ENCODE measurements at regions not wholly inside any gene's neighbourhood (a gene's known extent, or its start where the extent isn't known, plus 50 kb on each side); places are given as distances from the start of the nearest gene placed in this dataset.
"Not testable (repeated sequence)": the region's sequence is repeated elsewhere in the genome, so short reads cannot be mapped to it uniquely, and the experiment has no call there.

GRCh38 chr4:34335556-34335955 lies 1908.8 kb downstream of the ARAP2 start:
- not testable (repeated sequence) for DNase-seq

- no peak for DNase-seq
Measured at GRCh38 chr4:34362654-34363053, 1881.7 kb downstream of the ARAP2 start.

DNA sequence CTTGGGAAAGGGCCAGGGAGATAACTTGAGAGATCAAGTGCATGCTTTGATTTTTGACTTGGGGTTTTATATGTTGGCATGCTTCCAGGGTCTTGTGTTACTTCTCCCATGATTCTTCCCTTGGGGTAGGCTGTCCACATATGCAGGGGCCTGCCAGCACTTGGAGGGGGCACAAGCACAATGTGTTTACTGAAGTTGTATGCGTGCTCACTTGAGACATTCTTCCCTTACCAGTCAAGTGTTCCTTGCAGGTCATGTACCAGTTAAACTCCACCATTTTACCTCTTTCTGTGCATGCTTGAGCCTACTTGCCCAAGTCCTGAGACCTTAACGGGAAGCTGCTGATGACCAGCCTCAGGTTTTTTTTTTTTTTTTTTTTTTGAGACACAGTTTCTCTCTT lies 1880.5 kb downstream of the ARAP2 start:
- no peak for DNase-seq

GRCh38 chr4:34365946-34366345 lies 1878.4 kb downstream of the ARAP2 start:
- no peak for DNase-seq

DNA sequence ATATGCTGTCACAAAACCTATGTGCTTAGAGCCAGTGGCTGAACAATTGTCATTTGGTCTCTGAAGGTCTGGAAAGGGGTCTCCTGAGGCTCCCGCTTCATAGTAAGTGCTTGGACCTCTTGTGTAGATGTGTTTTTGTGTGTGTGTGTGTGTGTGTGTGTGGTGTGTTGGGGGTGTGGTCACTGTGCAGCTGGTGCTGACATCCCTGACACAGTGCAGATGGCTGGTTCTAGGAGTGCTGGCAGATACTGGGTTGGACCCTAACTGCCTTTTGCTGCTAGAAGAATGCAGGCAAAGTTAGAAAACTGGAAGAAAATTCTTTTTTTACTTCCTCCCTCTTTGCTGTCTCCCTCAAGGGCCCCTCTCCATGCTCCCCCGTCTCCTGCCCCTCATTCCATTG lies 1872.6 kb downstream of the ARAP2 start:
- no peak for DNase-seq

DNA sequence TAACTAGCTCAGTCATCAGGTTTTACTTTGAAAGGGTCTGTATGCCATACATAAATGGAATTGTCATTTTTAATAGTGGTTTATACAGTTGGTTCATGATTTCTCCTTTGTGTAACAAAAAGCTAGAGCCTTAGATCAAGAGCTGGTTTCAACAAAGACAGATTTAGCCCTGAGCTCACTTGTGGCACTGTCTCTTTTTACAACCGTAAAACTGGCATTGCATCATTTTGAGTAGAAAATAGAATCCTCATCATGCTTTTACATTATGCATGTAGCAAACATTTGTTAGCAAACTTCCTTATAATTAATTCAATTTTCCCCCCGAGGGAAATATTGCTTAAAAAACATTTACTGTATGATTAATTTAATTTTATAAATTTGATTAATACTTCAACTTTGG lies 1871.5 kb downstream of the ARAP2 start:
- no peak for DNase-seq

- DNase-seq = no peak
Measured at GRCh38 chr4:34373456-34373855, 1870.9 kb downstream of the ARAP2 start.

GRCh38 chr4:34412233-34412632 lies 1832.1 kb downstream of the ARAP2 start:
- DNase-seq = no peak

DNA sequence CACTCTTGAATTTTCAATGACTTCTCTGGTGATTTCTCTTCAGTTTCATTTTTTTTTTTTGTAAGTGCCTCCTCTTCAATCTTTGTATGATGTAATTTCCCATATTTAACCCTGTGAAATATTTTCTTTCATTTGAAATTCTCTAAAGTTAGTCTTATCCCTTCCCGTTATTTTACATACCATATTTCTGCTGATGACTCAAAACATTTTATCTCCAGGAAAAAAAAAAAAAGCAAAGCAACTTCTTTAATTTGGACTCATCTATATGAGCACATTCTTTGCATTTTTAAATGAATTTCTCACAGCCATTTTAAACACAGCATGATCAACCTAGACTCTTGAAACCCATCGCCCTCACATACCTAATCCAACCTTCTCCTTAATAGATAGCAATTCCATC lies 1831.4 kb downstream of the ARAP2 start:
- DNase-seq = no peak

DNA sequence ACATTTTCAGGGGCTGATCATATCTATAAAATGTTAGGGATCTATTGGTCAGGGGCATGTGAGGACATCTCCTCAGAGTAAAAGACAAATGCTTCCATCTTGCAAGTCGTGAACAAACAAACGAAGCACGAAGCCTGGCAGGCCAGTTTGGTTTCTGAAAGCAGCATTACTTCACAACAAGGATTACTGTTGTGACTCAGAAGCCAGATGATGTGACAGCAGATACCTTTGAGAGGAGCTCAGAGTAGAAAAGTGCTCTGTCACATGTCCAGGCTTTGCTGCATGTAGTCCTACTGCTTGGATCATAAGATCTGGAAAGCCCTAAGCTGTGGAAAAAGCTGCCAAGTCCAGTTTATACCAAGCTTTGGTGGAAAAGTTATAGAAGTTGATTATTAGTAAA lies 1827.2 kb downstream of the ARAP2 start:
- DNase-seq = no peak

DNA sequence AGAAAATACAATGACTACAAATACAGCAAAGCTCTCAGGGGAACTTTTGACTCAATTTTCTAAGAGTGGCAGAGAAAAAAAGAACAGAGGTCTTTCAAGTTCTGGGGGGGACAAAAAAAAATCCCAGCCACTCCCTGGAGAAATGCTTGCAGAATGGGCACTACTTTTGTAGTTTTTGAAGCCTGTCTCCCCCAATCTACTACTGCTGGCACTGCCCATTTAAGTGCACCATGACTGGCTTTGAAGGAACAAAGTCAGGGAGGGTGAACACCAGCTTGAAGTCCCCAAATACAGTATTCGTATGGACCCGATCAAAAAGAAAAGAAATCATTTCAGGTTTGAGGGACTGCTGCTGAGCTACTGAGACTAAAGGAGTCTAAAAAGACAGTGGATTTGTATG lies 1824.4 kb downstream of the ARAP2 start:
- DNase-seq = no peak

- no peak for DNase-seq
Measured at GRCh38 chr4:34422472-34423175, 1821.7 kb downstream of the ARAP2 start.

- no peak for DNase-seq
Measured at GRCh38 chr4:34432706-34433105, 1811.6 kb downstream of the ARAP2 start.

DNA sequence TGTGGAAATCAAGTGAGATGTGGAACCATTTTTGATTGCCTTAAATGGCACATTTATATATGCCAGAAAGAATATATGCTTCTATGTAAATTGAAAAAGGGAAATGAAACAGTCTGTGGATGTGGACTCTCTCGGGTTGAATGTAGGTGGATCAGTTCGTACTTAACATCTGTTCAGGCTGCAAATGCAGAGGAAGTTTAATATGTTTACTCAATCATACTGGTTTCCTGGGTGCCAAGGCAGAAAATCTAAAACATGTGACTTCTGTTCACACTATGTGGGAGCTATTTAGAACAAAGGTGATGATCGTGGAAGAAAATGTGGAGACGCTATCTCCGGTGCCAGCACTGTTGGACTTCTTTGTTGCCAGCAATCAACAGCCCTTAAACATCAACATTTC lies 1809.9 kb downstream of the ARAP2 start:
- DNase-seq = not testable (repeated sequence)

- DNase-seq = no peak
Measured at GRCh38 chr4:34464196-34464595, 1780.1 kb downstream of the ARAP2 start.

GRCh38 chr4:34466411-34466810 lies 1777.9 kb downstream of the ARAP2 start:
- DNase-seq = no peak

GRCh38 chr4:34469516-34469915 lies 1774.8 kb downstream of the ARAP2 start:
- no peak for DNase-seq

GRCh38 chr4:34485252-34485651 lies 1759.1 kb downstream of the ARAP2 start:
- DNase-seq = no peak

DNA sequence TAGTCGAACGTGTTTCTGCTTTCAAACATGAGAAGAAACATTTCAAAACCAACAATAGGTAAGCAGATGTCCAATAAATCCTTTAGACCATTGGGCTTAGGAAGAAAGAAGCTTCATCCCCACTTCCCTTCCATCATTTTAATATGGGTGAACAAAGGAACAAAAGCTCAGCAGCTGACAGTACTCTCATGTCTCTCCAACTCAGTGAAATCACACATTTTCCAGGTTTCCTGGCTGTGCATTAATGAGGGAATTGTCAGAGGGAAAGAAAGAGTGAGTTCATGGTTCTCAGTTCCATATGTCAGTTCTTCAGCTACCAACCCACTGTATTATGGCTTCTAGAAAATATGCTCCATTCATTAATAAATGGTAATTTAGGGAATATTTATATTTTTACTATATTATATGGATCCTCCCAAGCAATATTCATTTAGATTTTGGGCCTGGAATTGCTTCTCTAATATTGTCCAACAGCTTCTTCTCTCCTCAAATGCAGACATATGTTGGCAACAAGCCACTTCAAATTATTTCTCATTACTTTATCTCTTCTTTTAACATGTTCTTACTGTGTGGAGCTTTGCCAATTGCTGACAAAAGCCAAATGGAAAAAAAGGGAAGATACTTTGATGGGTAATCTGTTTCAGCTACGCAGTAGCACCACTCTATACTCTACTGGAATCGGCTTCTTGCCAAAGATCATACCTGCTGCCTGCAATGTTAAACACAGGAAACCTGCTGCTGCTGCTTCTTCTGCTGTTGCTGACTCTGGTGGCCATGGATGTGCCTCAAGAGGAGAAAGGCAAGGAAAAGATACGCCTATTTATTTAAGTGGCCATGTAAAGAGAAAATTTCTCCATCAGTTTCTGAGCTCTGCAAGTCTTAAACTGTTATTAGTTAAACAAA lies 1757.6 kb downstream of the ARAP2 start:
- DNase-seq = peak; percentile 63

GRCh38 chr4:34492414-34492813 lies 1751.9 kb downstream of the ARAP2 start:
- no peak for DNase-seq

DNA sequence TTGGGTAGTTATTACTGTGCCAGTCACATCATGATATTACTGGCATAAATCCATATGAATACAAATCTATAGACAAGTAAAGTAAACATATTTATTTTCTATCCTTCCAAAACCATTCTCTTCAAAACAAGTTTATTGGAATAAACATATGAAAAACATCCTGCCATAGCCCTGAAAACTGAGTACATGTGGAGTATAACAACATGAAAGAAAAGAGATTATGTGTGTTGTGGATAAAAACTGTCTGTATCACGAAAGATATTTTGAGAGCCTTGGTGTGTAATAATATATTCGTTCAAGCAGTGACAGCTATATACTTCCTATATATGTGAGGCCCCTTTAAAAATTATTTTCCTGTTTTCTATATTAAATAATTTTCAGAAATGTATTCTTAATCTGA lies 1742.2 kb downstream of the ARAP2 start:
- DNase-seq = no peak

DNA sequence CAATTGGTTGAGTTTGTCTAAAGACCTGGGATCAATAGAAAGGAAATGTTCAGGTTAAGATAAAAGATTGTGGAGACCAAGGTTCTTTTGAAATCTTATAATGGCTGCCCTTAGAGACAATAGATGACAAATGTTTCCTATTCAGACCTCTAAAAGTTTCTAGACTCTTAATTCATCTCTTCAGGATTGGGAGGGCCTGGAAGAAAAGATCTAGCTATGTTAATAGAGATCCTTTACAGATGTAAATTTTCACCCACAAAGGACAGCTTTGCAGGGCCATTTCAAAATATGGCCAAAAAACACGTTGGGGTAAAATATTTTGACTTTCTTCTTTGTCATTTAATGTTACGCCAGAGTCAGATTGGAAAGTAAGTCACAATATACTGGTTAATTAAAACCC lies 1739.6 kb downstream of the ARAP2 start:
- DNase-seq = not testable (repeated sequence)

GRCh38 chr4:34506511-34507092 lies 1737.7 kb downstream of the ARAP2 start:
- DNase-seq = not testable (repeated sequence)

DNA sequence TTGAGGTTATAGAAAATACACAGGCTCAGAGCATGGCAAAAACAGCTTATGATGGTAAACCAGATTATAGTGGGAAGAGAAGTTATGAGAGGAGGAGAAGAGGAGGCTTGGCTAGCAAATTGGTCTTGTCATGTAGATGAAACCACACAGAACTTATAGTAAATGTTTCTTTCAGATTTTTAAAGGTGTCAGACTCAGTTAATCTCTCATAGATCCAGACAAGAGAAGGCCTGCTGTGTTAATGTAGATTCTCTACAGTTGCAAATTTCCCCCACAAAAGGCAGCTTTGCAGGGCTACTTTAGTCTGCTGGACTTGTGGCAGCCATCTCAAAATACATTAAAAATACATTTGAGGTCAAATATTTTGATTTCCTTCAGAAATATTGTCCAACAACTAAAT lies 1731.7 kb downstream of the ARAP2 start:
- DNase-seq = no peak
